K562 (cell line): ENCODE measurements at regions not wholly inside any gene's neighbourhood (a gene's known extent, or its start where the extent isn't known, plus 50 kb on each side); places are given as distances from the start of the nearest gene placed in this dataset.

Source experiments
- BHLHE40 ChIP-seq: IDR thresholded peaks from 2 replicates; pipeline ENCODE4 v1.6.1; 2011; ENCODE audit warnings: low read length, improper control_type of control experiment
- CBX1 ChIP-seq: sonication (generic); IDR thresholded peaks from 2 replicates; pipeline ENCODE4 v1.6.1; 2016; ENCODE audit warnings: antibody characterized with exemption, low read depth, mild to moderate bottlenecking
- CBX3 ChIP-seq, 2 experiments: IDR thresholded peaks; 1 replicate in 1 of 2; 2 replicates in 1 of 2; pipeline ENCODE4 v1.6.1; 2012; ENCODE audit warnings: inconsistent platforms in 2 of 2, low read length in 2 of 2, borderline replicate concordance in 1 of 2, control low read depth in 1 of 2
- CHD2 ChIP-seq: IDR thresholded peaks from 2 replicates; pipeline ENCODE4 v1.6.1; 2011; ENCODE audit warnings: low read depth, low read length
- GTF2E2 ChIP-seq: fragments of 200-800 bp; sonication (Bioruptor generic); IDR thresholded peaks from 2 replicates; pipeline ENCODE4 v1.6.1; 2016; ENCODE audit warnings: missing genetic modification characterization, missing compliant biosample characterization
- HDAC6 ChIP-seq: IDR thresholded peaks from 2 replicates; pipeline ENCODE4 v1.6.1; 2012; ENCODE audit warnings: low read depth, mild to moderate bottlenecking, control low read depth, inconsistent platforms, low read length, moderate library complexity
- HLTF ChIP-seq: fragments of 450-650 bp; IDR thresholded peaks from 2 replicates; pipeline ENCODE4 v1.6.1; 2016
- HOXB6 ChIP-seq: fragments of 250-450 bp; sonication (Bioruptor Pico); IDR thresholded peaks from 2 replicates; pipeline ENCODE4 v1.5.1; 2022; ENCODE audit warnings: mild to moderate bottlenecking, borderline replicate concordance
- JUND ChIP-seq, 2 experiments: IDR thresholded peaks; 2 replicates in 1 of 2; 3 replicates in 1 of 2; pipeline ENCODE4 v1.6.1; 2011; ENCODE audit warnings: borderline replicate concordance in 2 of 2, low read depth in 2 of 2, low read length in 2 of 2, improper control_type of control experiment in 1 of 2, missing biosample characterization in 1 of 2, missing genetic modification characterization in 1 of 2, missing genetic modification reagents in 1 of 2
- MAFG ChIP-seq: fragments of 450-650 bp; conservative IDR thresholded peaks from 2 replicates; pipeline ENCODE4 v1.6.1; 2016; ENCODE audit warnings: missing genetic modification characterization, missing compliant biosample characterization
- MAFK ChIP-seq: IDR thresholded peaks from 2 replicates; pipeline ENCODE4 v1.6.1; 2011; ENCODE audit warnings: low read length, improper control_type of control experiment
- PATZ1 ChIP-seq: fragments of 250-450 bp; sonication (Bioruptor Pico); IDR thresholded peaks from 2 replicates; pipeline ENCODE4 v1.5.0; 2020; ENCODE audit warnings: mild to moderate bottlenecking, borderline replicate concordance
- PKNOX1 ChIP-seq: fragments of 450-650 bp; IDR thresholded peaks from 2 replicates; pipeline ENCODE4 v1.6.1; 2016
- SFPQ ChIP-seq: fragments of 200-400 bp; formaldehyde crosslinking; IDR thresholded peaks from 2 replicates; pipeline ENCODE4 v1.6.1; 2017; ENCODE audit warnings: mild to moderate bottlenecking, low read depth, low read length, moderate library complexity
- SMARCA4 ChIP-seq: fragments of 450-650 bp; IDR thresholded peaks from 2 replicates; pipeline ENCODE4 v1.6.1; 2016
- SMARCE1 ChIP-seq: fragments of 450-650 bp; IDR thresholded peaks from 2 replicates; pipeline ENCODE4 v1.7.1; 2016; ENCODE audit warnings: mild to moderate bottlenecking
- ZNF197 ChIP-seq: fragments of 200-800 bp; sonication (Bioruptor generic); IDR thresholded peaks from 2 replicates; pipeline ENCODE4 v1.6.1; 2016; ENCODE audit warnings: low read depth, missing genetic modification characterization, missing compliant biosample characterization
- ZNF512 ChIP-seq: IDR thresholded peaks from 2 replicates; pipeline ENCODE4 v1.6.1; 2016; ENCODE audit warnings: missing genetic modification characterization, missing compliant biosample characterization
- ZNF644 ChIP-seq: fragments of 200-800 bp; sonication (Bioruptor generic); IDR thresholded peaks from 2 replicates; pipeline ENCODE4 v1.6.1; 2016; ENCODE audit warnings: low read depth, missing genetic modification characterization, missing compliant biosample characterization
- ZNF766 ChIP-seq: fragments of 200-800 bp; sonication (Bioruptor generic); conservative IDR thresholded peaks from 2 replicates; pipeline ENCODE4 v1.6.1; 2016; ENCODE audit warnings: missing genetic modification characterization, missing compliant biosample characterization
- ZSCAN29 ChIP-seq: fragments of 450-650 bp; IDR thresholded peaks from 2 replicates; pipeline ENCODE4 v1.6.1; 2017

GRCh38 chr1:65538086-65538485, 117.6 kb downstream of the LEPR start (continued):
- TF ChIP-seq BHLHE40: no peak
- peak; percentile 9; the same call in 1 of the 2 replicates for TF ChIP-seq MAFK
- TF ChIP-seq PATZ1 (CRISPR knock-in tag): no peak
- 0 out of 2 replicates have a peak, but pooled peaks have one; percentile 24 for TF ChIP-seq ZNF644 (tag)
- TF ChIP-seq HOXB6 (CRISPR knock-in tag): no peak
- peak; percentile 73 for TF ChIP-seq PKNOX1
- 0 out of 2 replicates have a peak, but pooled peaks have one; percentile 39 for TF ChIP-seq ZNF766 (CRISPR knock-in tag)
- no peak for TF ChIP-seq SFPQ
- peak; percentile 44 for TF ChIP-seq MAFG (tag)
- TF ChIP-seq SMARCA4: peak; percentile 9
- no peak for TF ChIP-seq CHD2
- TF ChIP-seq ZNF512 (tag): 0 out of 2 replicates have a peak, but pooled peaks have one; percentile 8
- no peak for TF ChIP-seq JUND (IDR thresholded peaks at IDR 0.05; ENCODE audit: borderline replicate concordance, low read depth, low read length)
- TF ChIP-seq JUND (tag; IDR thresholded peaks at IDR 0.05; ENCODE audit: borderline replicate concordance, low read depth, low read length): peak; percentile 36; the same call in 1 of the 3 replicates
- TF ChIP-seq ZNF197: 0 out of 2 replicates have a peak, but pooled peaks have one; percentile 6
- TF ChIP-seq SMARCE1: peak; percentile 74
- TF ChIP-seq ZSCAN29: no peak
- no peak for TF ChIP-seq CBX1
- no peak for TF ChIP-seq HDAC6
- no peak for TF ChIP-seq CBX3 (IDR thresholded peaks at IDR 0.05; ENCODE audit: borderline replicate concordance in 1 of 2, low read length in 2 of 2)
- TF ChIP-seq GTF2E2 (tag): peak; percentile 49; the same call in 1 of the 2 replicates
- TF ChIP-seq HLTF: peak; percentile 14; the same call in 1 of the 2 replicates
